Large intestine (tissue), 3 donors: ENCODE measurements at regions not wholly inside any gene's neighbourhood (a gene's known extent, or its start where the extent isn't known, plus 50 kb on each side); places are given as distances from the start of the nearest gene placed in this dataset.
"Not testable (repeated sequence)": the region's sequence is repeated elsewhere in the genome, so short reads cannot be mapped to it uniquely, and the experiment has no call there.

ENCODE experiments used
- DNase-seq, 2 donors: peaks; one replicate each; pipeline versions ENCODE4 v3.0.0 to v3.0.0-alpha.2; 2013
- H3K27ac ChIP-seq: one replicate; pipeline ENCODE4 v1.5.1; 2013; ENCODE audit warnings: low read length
- H3K27me3 ChIP-seq: 2 replicates; pipeline ENCODE4 v1.6.1; 2013; ENCODE audit warnings: low read length; ENCODE audit not compliant: control insufficient read depth, insufficient read depth
- H3K36me3 ChIP-seq: 2 replicates; pipeline ENCODE4 v1.6.1; 2013; ENCODE audit warnings: low read length; ENCODE audit not compliant: control insufficient read depth, insufficient read depth
- H3K4me1 ChIP-seq: one replicate; pipeline ENCODE4 v1.6.1; 2013; ENCODE audit warnings: low read length; ENCODE audit not compliant: control insufficient read depth, insufficient read depth
- H3K4me3 ChIP-seq: one replicate; pipeline ENCODE4 v1.5.1; 2013; ENCODE audit warnings: low read length
- H3K9me3 ChIP-seq: one replicate; pipeline ENCODE4 v1.6.1; 2013; ENCODE audit warnings: mild to moderate bottlenecking, low read depth, low read length, moderate library complexity; ENCODE audit not compliant: control insufficient read depth
- WGBS: methylation state at CpG from one replicate; pipeline ENCODE4 v1.1.5; 2013; ENCODE audit warnings: low lambda C conversion rate; ENCODE audit not compliant: insufficient coverage; 5-methylcytosine and 5-hydroxymethylcytosine counted together

- not testable (repeated sequence) for H3K27me3 ChIP-seq, H3K4me3 ChIP-seq, DNase-seq, H3K27ac ChIP-seq, H3K9me3 ChIP-seq, H3K36me3 ChIP-seq, H3K4me1 ChIP-seq
- no CpG with 5 or more reads among the region's 8 CpGs for WGBS
These were observed 875.8 kb downstream of the TBL1XR1 start for GRCh38 chr3:176321532-176321931.

GRCh38 chr3:176321099-176321498 is 876.2 kb downstream of the TBL1XR1 start:
- no peak overlapping the region for H3K27ac ChIP-seq
- H3K27me3 ChIP-seq: no peaks in the 10 kb centered on the region
- 100% methylated on average over 1 of the region's 2 CpGs for WGBS

GRCh38 chr3:176313426-176313825 is 883.9 kb downstream of the TBL1XR1 start:
- no peaks in the 10 kb centered on the region for H3K4me1 ChIP-seq
- DNase-seq: no peak
- no peaks in the 10 kb centered on the region for H3K36me3 ChIP-seq
- 83% methylated on average over 2 of the region's 3 CpGs for WGBS
- H3K27ac ChIP-seq: no peak overlapping the region
- H3K27me3 ChIP-seq: no peaks in the 10 kb centered on the region
- no peak overlapping the region for H3K4me3 ChIP-seq
- H3K9me3 ChIP-seq: no peaks in the 10 kb centered on the region

More at GRCh38 chr3:176321099-176321498, 876.2 kb downstream of the TBL1XR1 start:
- Histone ChIP-seq H3K4me1 (no peaks in the 10 kb centered on the region), H3K9me3 (peaks cover 2% of the 10 kb centered on the region), H3K4me3 (no peak overlapping the region), H3K36me3 (no peaks in the 10 kb centered on the region)
- no peak for DNase-seq

GRCh38 chr3:176310641-176311040 is 886.6 kb downstream of the TBL1XR1 start:
- no peak overlapping the region for H3K27ac ChIP-seq
- WGBS: 100% methylated on average over 1 of the region's 4 CpGs
- no peaks in the 10 kb centered on the region for H3K4me1 ChIP-seq
- no peak overlapping the region for H3K4me3 ChIP-seq
- H3K9me3 ChIP-seq: no peaks in the 10 kb centered on the region
- DNase-seq: no peak
- H3K36me3 ChIP-seq: no peaks in the 10 kb centered on the region
- H3K27me3 ChIP-seq: no peaks in the 10 kb centered on the region

GRCh38 chr3:176302271-176302670 is 895.0 kb downstream of the TBL1XR1 start:
- Histone ChIP-seq H3K27ac (no peak overlapping the region), H3K36me3 (no peaks in the 10 kb centered on the region), H3K9me3 (no peaks in the 10 kb centered on the region), H3K4me3 (no peak overlapping the region), H3K27me3 (no peaks in the 10 kb centered on the region), H3K4me1 (no peaks in the 10 kb centered on the region)
- DNase-seq: no peak
- 80% methylated on average over 1 of the region's 2 CpGs for WGBS

- H3K27ac ChIP-seq: no peak overlapping the region
- no peaks in the 10 kb centered on the region for H3K36me3 ChIP-seq
- WGBS: no CpG with 5 or more reads among the region's 1 CpG
- H3K9me3 ChIP-seq: no peaks in the 10 kb centered on the region
- H3K27me3 ChIP-seq: no peaks in the 10 kb centered on the region
- no peaks in the 10 kb centered on the region for H3K4me1 ChIP-seq
- no peak for DNase-seq
- no peak overlapping the region for H3K4me3 ChIP-seq
These were observed 901.1 kb downstream of the TBL1XR1 start for GRCh38 chr3:176296066-176296597.

- H3K27me3 ChIP-seq: no peaks in the 10 kb centered on the region
- WGBS: no CpG with 5 or more reads among the region's 2 CpGs
- H3K27ac ChIP-seq: no peak overlapping the region
- H3K36me3 ChIP-seq: no peaks in the 10 kb centered on the region
- DNase-seq: no peak
- no peaks in the 10 kb centered on the region for H3K9me3 ChIP-seq
- H3K4me3 ChIP-seq: no peak overlapping the region
- H3K4me1 ChIP-seq: no peaks in the 10 kb centered on the region
These were observed 904.0 kb downstream of the TBL1XR1 start for GRCh38 chr3:176293276-176293675.

GRCh38 chr3:176286476-176287085 is 910.7 kb downstream of the TBL1XR1 start:
- WGBS: 94% methylated on average over 2 of the region's 3 CpGs
- H3K36me3 ChIP-seq: no peaks in the 10 kb centered on the region
- H3K9me3 ChIP-seq: no peaks in the 10 kb centered on the region
- no peak overlapping the region for H3K27ac ChIP-seq
- no peaks in the 10 kb centered on the region for H3K4me1 ChIP-seq
- DNase-seq: no peak
- H3K4me3 ChIP-seq: no peak overlapping the region
- no peaks in the 10 kb centered on the region for H3K27me3 ChIP-seq

- no peak for DNase-seq
- H3K4me3 ChIP-seq: no peak overlapping the region
- H3K27ac ChIP-seq: no peak overlapping the region
- H3K27me3 ChIP-seq: no peaks in the 10 kb centered on the region
- no peaks in the 10 kb centered on the region for H3K4me1 ChIP-seq
- WGBS: 94% methylated on average over 2 of the region's 3 CpGs
- H3K36me3 ChIP-seq: no peaks in the 10 kb centered on the region
- no peaks in the 10 kb centered on the region for H3K9me3 ChIP-seq
These were observed 921.7 kb downstream of the TBL1XR1 start for GRCh38 chr3:176275538-176275937.

- H3K27me3 ChIP-seq: no peaks in the 10 kb centered on the region
- no peak overlapping the region for H3K27ac ChIP-seq
- no peaks in the 10 kb centered on the region for H3K36me3 ChIP-seq
- no peak overlapping the region for H3K4me3 ChIP-seq
- H3K4me1 ChIP-seq: no peaks in the 10 kb centered on the region
- no peaks in the 10 kb centered on the region for H3K9me3 ChIP-seq
- WGBS: 86% methylated on average over 2 of the region's 2 CpGs
- no peak for DNase-seq
These were observed 922.2 kb downstream of the TBL1XR1 start for GRCh38 chr3:176275113-176275512.

- Histone ChIP-seq H3K9me3 (no peaks in the 10 kb centered on the region), H3K27me3 (no peaks in the 10 kb centered on the region), H3K36me3 (no peaks in the 10 kb centered on the region), H3K4me3 (no peak overlapping the region), H3K27ac (no peak overlapping the region), H3K4me1 (no peaks in the 10 kb centered on the region)
- no peak for DNase-seq
- 100% methylated on average over 1 of the region's 5 CpGs for WGBS
These were observed 923.1 kb downstream of the TBL1XR1 start for GRCh38 chr3:176274161-176274560.
